HepG2 (cell line): ENCODE measurements at regions not wholly inside any gene's neighbourhood (a gene's known extent, or its start where the extent isn't known, plus 50 kb on each side); places are given as distances from the start of the nearest gene placed in this dataset.

ENCODE experiments used
- ATAC-seq: fragments of 200-7000 bp; cut with Tn5 transposase; 3 replicates; pipeline ENCODE4 v1.9.1; 2020; ENCODE audit warnings: mild to moderate bottlenecking, moderate library complexity
- BruUV-seq: library from RNA; stranded (reverse); fragments of 400-500 nt; replicated peaks from 2 replicates; lab custom pipeline; 2021; lab: Mats Ljungman, UMichigan
- CTCF ChIA-PET: fragments of 300-600 bp; formaldehyde crosslinking; extraction: SDS; loops from one replicate; lab custom pipeline; 2021; ENCODE audit warnings: low total read pairs, inconsistent platforms, low intra/inter-chr PET ratio; lab: Yijun Ruan, JAX
- POLR2A ChIA-PET: fragments of 350-600 bp; sonication (Branson Sonifier 250); formaldehyde crosslinking; loops from one replicate; lab custom pipeline; 2020; ENCODE audit warnings: antibody characterized with exemption, inconsistent platforms; lab: Yijun Ruan, JAX
- DNase-seq: peaks from one replicate; pipeline ENCODE4 v3.0.0-alpha.2; 2015; ENCODE audit warnings: low spot score
- FAIRE-seq: peaks from 3 replicates; lab custom pipeline; 2011; peaks lifted over from hg19 to GRCh38; lab: Jason Lieb, UNC
- H2AFZ ChIP-seq: one replicate; pipeline ENCODE4 v1.6.1; 2011; ENCODE audit warnings: low read length, inconsistent platforms
- H3K27ac ChIP-seq: fragments of 300-600 bp; 3 replicates; pipeline ENCODE4 v1.8.0; 2011; ENCODE audit warnings: mixed run types, mild to moderate bottlenecking, mixed read lengths, low read length, inconsistent platforms; ENCODE audit not compliant: insufficient read depth; ENCODE audit errors: extremely low read length
- H3K27me3 ChIP-seq, 2 experiments: fragments of 200-600 bp in 1 of 2; 2 replicates in 1 of 2; 3 replicates in 1 of 2; pipeline versions ENCODE4 v1.6.0 to v1.8.0; 2011; ENCODE audit warnings: low read length in 2 of 2, mild to moderate bottlenecking in 2 of 2, moderate library complexity in 2 of 2, inconsistent platforms in 1 of 2; ENCODE audit not compliant: insufficient read depth in 2 of 2, control insufficient read depth in 1 of 2
- H3K36me3 ChIP-seq, 2 experiments: fragments of 200-600 bp in 1 of 2; replicated peaks in 1 of 2; 2 replicates in 1 of 2; 3 replicates in 1 of 2; pipeline versions ENCODE4 v1.5.1 to v1.8.0; 2011; ENCODE audit warnings: low read length in 2 of 2, inconsistent platforms in 1 of 2; ENCODE audit not compliant: insufficient read depth in 2 of 2, control insufficient read depth in 1 of 2
- H3K4me1 ChIP-seq: 2 replicates; pipeline ENCODE4 v1.5.1; 2012; ENCODE audit warnings: low read length, inconsistent platforms; ENCODE audit not compliant: insufficient read depth
- H3K4me2 ChIP-seq: 2 replicates; pipeline ENCODE4 v1.6.0; 2011; ENCODE audit warnings: low read depth, low read length, inconsistent platforms
- H3K4me3 ChIP-seq, 3 experiments: fragments of 200-600 bp in 1 of 3; sonication (generic), shearing (Covaris generic) in 1 of 3; replicated peaks in 1 of 3; 2 replicates each; pipeline ENCODE4 v1.5.1; 2011 to 2016; ENCODE audit warnings: low read length in 3 of 3, inconsistent platforms in 2 of 3, low read depth in 2 of 3, mild to moderate bottlenecking in 2 of 3, control low read depth in 1 of 3, mixed read lengths in 1 of 3; ENCODE audit not compliant: insufficient read depth in 1 of 3
- H3K79me2 ChIP-seq: one replicate; pipeline ENCODE4 v1.6.1; 2011; ENCODE audit warnings: low read length, inconsistent platforms; ENCODE audit not compliant: insufficient read depth
- H3K9ac ChIP-seq: 2 replicates; pipeline ENCODE4 v1.6.0; 2011; ENCODE audit warnings: mild to moderate bottlenecking, low read depth, low read length, inconsistent platforms; ENCODE audit not compliant: insufficient read depth
- H3K9me3 ChIP-seq: 2 replicates; pipeline ENCODE4 v1.5.1; 2012; ENCODE audit warnings: mild to moderate bottlenecking, low read length
- H4K20me1 ChIP-seq: 2 replicates; pipeline ENCODE4 v1.6.0; 2011; ENCODE audit warnings: inconsistent platforms, mild to moderate bottlenecking, low read length, moderate library complexity; ENCODE audit not compliant: insufficient read depth
- BRCA1 ChIP-seq: sonication (generic); formaldehyde crosslinking; IDR thresholded peaks from 2 replicates; pipeline ENCODE4 v1.4.0; 2020; ENCODE audit warnings: missing genetic modification reagents
- EHMT2 ChIP-seq: fragments of 200-600 bp; sonication (generic); IDR thresholded peaks from 2 replicates; pipeline ENCODE4 v1.7.0; 2017; ENCODE audit warnings: antibody characterized with exemption, low read depth, low read length, borderline replicate concordance
- ELF1 ChIP-seq: sonication (generic); formaldehyde crosslinking; IDR thresholded peaks from 2 replicates; pipeline ENCODE4 v1.4.0; 2020; ENCODE audit warnings: missing genetic modification reagents
- JUNB ChIP-seq: sonication (generic); formaldehyde crosslinking; IDR thresholded peaks from 2 replicates; pipeline ENCODE4 v1.8.0; 2022; ENCODE audit warnings: missing genetic modification reagents, mild to moderate bottlenecking, borderline replicate concordance
- MAF1 ChIP-seq: sonication (generic); formaldehyde crosslinking; IDR thresholded peaks from 2 replicates; pipeline ENCODE4 v1.5.0; 2020; ENCODE audit warnings: missing genetic modification reagents, borderline replicate concordance
- MEIS1 ChIP-seq: sonication (generic); formaldehyde crosslinking; IDR thresholded peaks from 2 replicates; pipeline ENCODE4 v1.9.0; 2021; ENCODE audit warnings: mild to moderate bottlenecking, missing genetic modification reagents, moderate library complexity, borderline replicate concordance
- RELA ChIP-seq: sonication (generic); formaldehyde crosslinking; IDR thresholded peaks from 2 replicates; pipeline ENCODE4 v1.4.0; 2020; ENCODE audit warnings: missing genetic modification reagents
- SALL1 ChIP-seq: sonication (generic); formaldehyde crosslinking; IDR thresholded peaks from 2 replicates; pipeline ENCODE4 v1.8.0; 2022; ENCODE audit warnings: mild to moderate bottlenecking, missing genetic modification reagents
- THYN1 ChIP-seq: sonication (generic); formaldehyde crosslinking; IDR thresholded peaks from 2 replicates; pipeline ENCODE4 v1.8.1; 2023; ENCODE audit warnings: low read depth, mild to moderate bottlenecking, moderate library complexity, missing genetic modification reagents, borderline replicate concordance
- ZBTB38 ChIP-seq: sonication (generic); formaldehyde crosslinking; IDR thresholded peaks from 2 replicates; pipeline ENCODE4 v1.5.1; 2020; ENCODE audit warnings: mild to moderate bottlenecking, missing genetic modification reagents
- ZNF17 ChIP-seq: sonication (generic); formaldehyde crosslinking; IDR thresholded peaks from 2 replicates; pipeline ENCODE4 v1.5.0; 2020; ENCODE audit warnings: mild to moderate bottlenecking, missing genetic modification reagents
- ZNF282 ChIP-seq: fragments of 450-650 bp; IDR thresholded peaks from 2 replicates; pipeline ENCODE4 v1.6.1; 2018; ENCODE audit not compliant: partially characterized antibody
- ZNF615 ChIP-seq: sonication (generic); formaldehyde crosslinking; IDR thresholded peaks from 2 replicates; pipeline ENCODE4 v1.5.0; 2020; ENCODE audit warnings: mild to moderate bottlenecking, missing genetic modification reagents, borderline replicate concordance
- ZNF709 ChIP-seq: sonication (generic); formaldehyde crosslinking; IDR thresholded peaks from 2 replicates; pipeline ENCODE4 v1.5.0; 2020; ENCODE audit warnings: mild to moderate bottlenecking, missing genetic modification reagents
- ZNF850 ChIP-seq: sonication (generic); formaldehyde crosslinking; conservative IDR thresholded peaks from 2 replicates; pipeline ENCODE4 v1.9.0; 2021; ENCODE audit warnings: mild to moderate bottlenecking, missing genetic modification reagents
- WGBS: methylation state at CpG from one replicate; pipeline ENCODE4 v1.1.6; 2017; ENCODE audit warnings: low lambda C conversion rate; 5-methylcytosine and 5-hydroxymethylcytosine counted together
- in situ Hi-C: cut with HindIII; loops from 2 replicates; pipeline ENCODE4 v1.10.0; 2017; ENCODE audit warnings: low pct_unique_long_range_greater_than_20kb; ENCODE audit not compliant: extremely low pct_ligation_motif_present
- intact Hi-C: fragments of 100-400 bp; cut with micrococcal nuclease; formaldehyde crosslinking; loops from one replicate; pipeline ENCODE4 v1.10.0; 2022; ENCODE audit not compliant: unreplicated experiment
- TF ChIP-seq, protein P1 (sequence below): sonication (generic); formaldehyde crosslinking; IDR thresholded peaks from 2 replicates; pipeline ENCODE4 v1.4.0; 2020; ENCODE audit warnings: missing genetic modification reagents, borderline replicate concordance
- TF ChIP-seq, protein P2 (sequence below): sonication (generic); formaldehyde crosslinking; IDR thresholded peaks from 2 replicates; pipeline ENCODE4 v1.8.0; 2022; ENCODE audit warnings: mild to moderate bottlenecking, missing genetic modification reagents
- TF ChIP-seq, protein P3 (sequence below): conservative IDR thresholded peaks from 2 replicates; pipeline ENCODE4 v1.6.1; 2018; ENCODE audit warnings: missing genetic modification reagents
- TF ChIP-seq, protein P4 (sequence below): IDR thresholded peaks from 2 replicates; pipeline ENCODE4 v1.6.1; 2016; ENCODE audit warnings: low read depth, borderline replicate concordance

DNA sequence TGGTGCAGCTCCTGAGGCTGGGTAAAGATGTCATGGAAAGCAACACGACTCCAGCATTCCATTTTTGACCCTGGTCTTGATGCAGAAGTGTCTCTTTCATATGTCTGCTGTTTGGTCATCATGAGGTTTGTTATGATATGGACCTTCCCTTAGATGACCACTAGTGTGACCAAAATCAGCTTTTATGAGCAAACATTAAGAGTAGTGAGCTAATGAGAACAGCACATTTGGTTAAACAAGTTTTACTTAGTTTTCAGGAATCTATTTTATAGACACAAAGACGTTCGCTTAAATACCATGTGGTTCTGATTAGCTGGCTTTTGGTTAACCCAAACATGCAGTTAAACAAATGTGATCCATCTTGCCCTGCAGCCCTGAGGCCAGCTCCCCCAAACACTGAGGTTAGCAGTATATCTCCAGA lies 56.7 kb upstream of the ACTBL2 start (continued):
- TF ChIP-seq, protein P1, sequence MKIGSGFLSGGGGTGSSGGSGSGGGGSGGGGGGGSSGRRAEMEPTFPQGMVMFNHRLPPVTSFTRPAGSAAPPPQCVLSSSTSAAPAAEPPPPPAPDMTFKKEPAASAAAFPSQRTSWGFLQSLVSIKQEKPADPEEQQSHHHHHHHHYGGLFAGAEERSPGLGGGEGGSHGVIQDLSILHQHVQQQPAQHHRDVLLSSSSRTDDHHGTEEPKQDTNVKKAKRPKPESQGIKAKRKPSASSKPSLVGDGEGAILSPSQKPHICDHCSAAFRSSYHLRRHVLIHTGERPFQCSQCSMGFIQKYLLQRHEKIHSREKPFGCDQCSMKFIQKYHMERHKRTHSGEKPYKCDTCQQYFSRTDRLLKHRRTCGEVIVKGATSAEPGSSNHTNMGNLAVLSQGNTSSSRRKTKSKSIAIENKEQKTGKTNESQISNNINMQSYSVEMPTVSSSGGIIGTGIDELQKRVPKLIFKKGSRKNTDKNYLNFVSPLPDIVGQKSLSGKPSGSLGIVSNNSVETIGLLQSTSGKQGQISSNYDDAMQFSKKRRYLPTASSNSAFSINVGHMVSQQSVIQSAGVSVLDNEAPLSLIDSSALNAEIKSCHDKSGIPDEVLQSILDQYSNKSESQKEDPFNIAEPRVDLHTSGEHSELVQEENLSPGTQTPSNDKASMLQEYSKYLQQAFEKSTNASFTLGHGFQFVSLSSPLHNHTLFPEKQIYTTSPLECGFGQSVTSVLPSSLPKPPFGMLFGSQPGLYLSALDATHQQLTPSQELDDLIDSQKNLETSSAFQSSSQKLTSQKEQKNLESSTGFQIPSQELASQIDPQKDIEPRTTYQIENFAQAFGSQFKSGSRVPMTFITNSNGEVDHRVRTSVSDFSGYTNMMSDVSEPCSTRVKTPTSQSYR (CRISPR knock-in tag) = no peak
- no peak for TF ChIP-seq EHMT2
- TF ChIP-seq ZNF615 (CRISPR knock-in tag) = no peak
- TF ChIP-seq JUNB (CRISPR knock-in tag) = no peak
- TF ChIP-seq ZNF282 = no peak

DNA sequence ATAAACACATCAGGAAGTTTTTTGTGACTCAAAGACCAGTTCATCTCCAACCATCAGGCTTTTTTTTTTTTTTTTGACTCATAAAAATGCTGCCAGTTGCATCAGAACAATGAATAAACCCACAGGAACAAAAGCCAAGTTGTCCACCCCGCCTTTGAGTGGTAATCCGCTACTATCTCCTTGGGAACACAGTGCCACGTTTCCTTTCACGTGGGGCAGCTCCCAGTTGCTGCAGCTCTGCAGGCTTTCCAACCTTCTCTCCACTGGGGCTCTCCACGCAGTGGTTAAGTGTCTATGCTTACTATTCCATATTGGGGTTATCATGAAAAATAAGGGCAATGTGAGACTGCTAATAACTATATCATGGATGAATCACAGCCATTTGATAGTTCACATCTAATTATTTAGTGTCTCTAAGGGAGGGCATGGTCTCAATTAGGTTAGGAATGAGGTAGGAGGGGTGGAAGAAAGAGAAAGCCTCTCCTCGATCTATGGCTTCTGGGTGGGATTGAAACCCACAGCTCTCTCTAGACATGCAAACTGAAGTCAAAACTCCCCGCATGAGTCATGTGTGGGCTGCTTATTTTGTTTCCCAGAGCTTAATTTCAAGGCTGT lies 55.8 kb upstream of the ACTBL2 start:
- in situ Hi-C loops (no loop called here), intact Hi-C loops (no loop called here)
- Histone ChIP-seq H3K36me3 (no peaks in the 10 kb centered on the region), H3K9me3 (no peaks in the 10 kb centered on the region), H4K20me1 (no peaks in the 10 kb centered on the region), H3K79me2 (no peaks in the 10 kb centered on the region), H3K27ac (no peak overlapping the region), H3K9ac (no peak overlapping the region), H2AFZ (no peak overlapping the region), H3K27me3 (no peaks in the 10 kb centered on the region), H3K4me1 (no peaks in the 10 kb centered on the region), H3K4me3 (no peak overlapping the region), H3K4me2 (no peak overlapping the region)
- ATAC-seq (no peak), FAIRE-seq (no peak), DNase-seq (no peak)
- CTCF ChIA-PET = no interaction called here
- 1% methylated on average over 7 of the region's 7 CpGs for WGBS
- no TSS peak for BruUV-seq
- POLR2A ChIA-PET = no interaction called here
- TF ChIP-seq ELF1 = no peak
- TF ChIP-seq, protein P2, sequence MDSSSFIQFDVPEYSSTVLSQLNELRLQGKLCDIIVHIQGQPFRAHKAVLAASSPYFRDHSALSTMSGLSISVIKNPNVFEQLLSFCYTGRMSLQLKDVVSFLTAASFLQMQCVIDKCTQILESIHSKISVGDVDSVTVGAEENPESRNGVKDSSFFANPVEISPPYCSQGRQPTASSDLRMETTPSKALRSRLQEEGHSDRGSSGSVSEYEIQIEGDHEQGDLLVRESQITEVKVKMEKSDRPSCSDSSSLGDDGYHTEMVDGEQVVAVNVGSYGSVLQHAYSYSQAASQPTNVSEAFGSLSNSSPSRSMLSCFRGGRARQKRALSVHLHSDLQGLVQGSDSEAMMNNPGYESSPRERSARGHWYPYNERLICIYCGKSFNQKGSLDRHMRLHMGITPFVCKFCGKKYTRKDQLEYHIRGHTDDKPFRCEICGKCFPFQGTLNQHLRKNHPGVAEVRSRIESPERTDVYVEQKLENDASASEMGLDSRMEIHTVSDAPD (CRISPR knock-in tag) = no peak
- TF ChIP-seq, protein P3, sequence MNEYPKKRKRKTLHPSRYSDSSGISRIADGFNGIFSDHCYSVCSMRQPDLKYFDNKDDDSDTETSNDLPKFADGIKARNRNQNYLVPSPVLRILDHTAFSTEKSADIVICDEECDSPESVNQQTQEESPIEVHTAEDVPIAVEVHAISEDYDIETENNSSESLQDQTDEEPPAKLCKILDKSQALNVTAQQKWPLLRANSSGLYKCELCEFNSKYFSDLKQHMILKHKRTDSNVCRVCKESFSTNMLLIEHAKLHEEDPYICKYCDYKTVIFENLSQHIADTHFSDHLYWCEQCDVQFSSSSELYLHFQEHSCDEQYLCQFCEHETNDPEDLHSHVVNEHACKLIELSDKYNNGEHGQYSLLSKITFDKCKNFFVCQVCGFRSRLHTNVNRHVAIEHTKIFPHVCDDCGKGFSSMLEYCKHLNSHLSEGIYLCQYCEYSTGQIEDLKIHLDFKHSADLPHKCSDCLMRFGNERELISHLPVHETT (CRISPR knock-in tag) = no peak
- no peak for TF ChIP-seq MAF1 (CRISPR knock-in tag)
- TF ChIP-seq SALL1 (CRISPR knock-in tag) = no peak
- TF ChIP-seq BRCA1 = no peak
- no peak for TF ChIP-seq MEIS1 (CRISPR knock-in tag)
- TF ChIP-seq THYN1 (CRISPR knock-in tag) = no peak
- no peak for TF ChIP-seq ZNF17 (CRISPR knock-in tag)
- TF ChIP-seq RELA (CRISPR knock-in tag) = no peak
- no peak for TF ChIP-seq ZNF709 (CRISPR knock-in tag)
- no peak for TF ChIP-seq ZNF850 (CRISPR knock-in tag)
- no peak for TF ChIP-seq ZBTB38
- TF ChIP-seq, protein P4, sequence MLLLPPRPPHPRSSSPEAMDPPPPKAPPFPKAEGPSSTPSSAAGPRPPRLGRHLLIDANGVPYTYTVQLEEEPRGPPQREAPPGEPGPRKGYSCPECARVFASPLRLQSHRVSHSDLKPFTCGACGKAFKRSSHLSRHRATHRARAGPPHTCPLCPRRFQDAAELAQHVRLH (CRISPR knock-in tag) = no peak
